CD4-positive, alpha-beta T cell treated with Interleukin-4 for 4 hours (primary cell): ENCODE measurements at regions not wholly inside any gene's neighbourhood (a gene's known extent, or its start where the extent isn't known, plus 50 kb on each side); places are given as distances from the start of the nearest gene placed in this dataset.
"Not testable (repeated sequence)": the region's sequence is repeated elsewhere in the genome, so short reads cannot be mapped to it uniquely, and the experiment has no call there.

Source experiments
- DNase-seq: peaks from one replicate; pipeline ENCODE4 v3.0.0-alpha.2; 2020

GRCh38 chr12:8282181-8282580 is 54.8 kb upstream of the FAM90A1 start:
- not testable (repeated sequence) for DNase-seq

- DNase-seq: not testable (repeated sequence)
Measured at GRCh38 chr12:8285681-8286080, 58.3 kb upstream of the FAM90A1 start.

GRCh38 chr12:8291764-8292163 is 64.3 kb upstream of the FAM90A1 start:
- DNase-seq: not testable (repeated sequence)

- not testable (repeated sequence) for DNase-seq
Measured at GRCh38 chr12:8294662-8295061, 67.2 kb upstream of the FAM90A1 start.

GRCh38 chr12:8308611-8309010 is 81.2 kb upstream of the FAM90A1 start:
- not testable (repeated sequence) for DNase-seq

- DNase-seq: not testable (repeated sequence)
Measured at GRCh38 chr12:8315997-8316396, 88.6 kb upstream of the FAM90A1 start.

GRCh38 chr12:8317675-8318074 is 90.3 kb upstream of the FAM90A1 start:
- DNase-seq: not testable (repeated sequence)

GRCh38 chr12:8320251-8320730 is 92.9 kb upstream of the FAM90A1 start:
- DNase-seq: peak; percentile 79

GRCh38 chr12:8320791-8321370 is 93.5 kb upstream of the FAM90A1 start:
- not testable (repeated sequence) for DNase-seq

- not testable (repeated sequence) for DNase-seq
Measured at GRCh38 chr12:8325145-8325839, 97.9 kb upstream of the FAM90A1 start.

- DNase-seq: not testable (repeated sequence)
Measured at GRCh38 chr12:8328835-8329234, 101.4 kb upstream of the FAM90A1 start.

- DNase-seq: not testable (repeated sequence)
Measured at GRCh38 chr12:8332373-8332772, 105.0 kb upstream of the FAM90A1 start.

GRCh38 chr12:8351073-8351472 is 104.7 kb upstream of the CLEC6A start:
- not testable (repeated sequence) for DNase-seq

- not testable (repeated sequence) for DNase-seq
Measured at GRCh38 chr12:8354741-8355140, 101.0 kb upstream of the CLEC6A start.

- DNase-seq: not testable (repeated sequence)
Measured at GRCh38 chr12:8355531-8355930, 100.2 kb upstream of the CLEC6A start.

GRCh38 chr12:8373744-8374143 is 82.0 kb upstream of the CLEC6A start:
- not testable (repeated sequence) for DNase-seq

GRCh38 chr12:8375122-8375521 is 80.6 kb upstream of the CLEC6A start:
- not testable (repeated sequence) for DNase-seq

- DNase-seq: not testable (repeated sequence)
Measured at GRCh38 chr12:8377756-8378155, 78.0 kb upstream of the CLEC6A start.

- not testable (repeated sequence) for DNase-seq
Measured at GRCh38 chr12:8382556-8382955, 73.2 kb upstream of the CLEC6A start.

- DNase-seq: not testable (repeated sequence)
Measured at GRCh38 chr12:8384686-8385085, 71.1 kb upstream of the CLEC6A start.

- not testable (repeated sequence) for DNase-seq
Measured at GRCh38 chr12:8385431-8385830, 70.3 kb upstream of the CLEC6A start.

GRCh38 chr12:8386661-8387060 is 69.1 kb upstream of the CLEC6A start:
- not testable (repeated sequence) for DNase-seq

GRCh38 chr12:8389296-8389695 is 66.5 kb upstream of the CLEC6A start:
- DNase-seq: not testable (repeated sequence)
